ENCODE measurements at regions not wholly inside any gene's neighbourhood (a gene's known extent, or its start where the extent isn't known, plus 50 kb on each side); places are given as distances from the start of the nearest gene placed in this dataset.

DNA sequence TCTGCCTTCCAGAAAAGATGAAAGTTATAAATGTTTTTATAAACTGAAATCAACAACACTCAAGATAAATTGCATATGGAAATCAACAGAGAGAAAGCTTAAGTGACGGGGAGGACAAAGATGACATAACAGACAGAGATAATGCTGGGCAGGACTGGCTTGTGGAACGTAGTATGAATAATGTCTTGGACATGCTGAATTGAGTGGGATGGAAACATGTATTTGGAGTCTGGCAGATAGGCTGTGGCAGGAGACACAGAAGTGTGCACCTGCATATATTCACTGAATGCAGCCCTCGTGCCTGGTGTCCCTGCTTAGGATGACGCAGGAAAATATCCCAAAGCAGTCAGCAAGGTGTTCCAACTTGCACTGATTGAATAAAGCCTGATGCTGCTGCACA is 318.2 kb downstream of the CBLN2 start:
- no peak for TF ChIP-seq FOSL2 (IDR thresholded peaks at IDR 0.05)
- no peak for TF ChIP-seq FOSL2 (CRISPR knock-in tag; IDR thresholded peaks at IDR 0.05)
- no peak for TF ChIP-seq RAD21 (conservative IDR thresholded peaks at IDR 0.05 in 1 of 2, IDR thresholded peaks at IDR 0.05 in 1 of 2)
- no peak for TF ChIP-seq ZNF302 (CRISPR knock-in tag; IDR thresholded peaks at IDR 0.05)
- no peak for TF ChIP-seq EP300 (IDR thresholded peaks at IDR 0.05)
- TF ChIP-seq, protein P1, sequence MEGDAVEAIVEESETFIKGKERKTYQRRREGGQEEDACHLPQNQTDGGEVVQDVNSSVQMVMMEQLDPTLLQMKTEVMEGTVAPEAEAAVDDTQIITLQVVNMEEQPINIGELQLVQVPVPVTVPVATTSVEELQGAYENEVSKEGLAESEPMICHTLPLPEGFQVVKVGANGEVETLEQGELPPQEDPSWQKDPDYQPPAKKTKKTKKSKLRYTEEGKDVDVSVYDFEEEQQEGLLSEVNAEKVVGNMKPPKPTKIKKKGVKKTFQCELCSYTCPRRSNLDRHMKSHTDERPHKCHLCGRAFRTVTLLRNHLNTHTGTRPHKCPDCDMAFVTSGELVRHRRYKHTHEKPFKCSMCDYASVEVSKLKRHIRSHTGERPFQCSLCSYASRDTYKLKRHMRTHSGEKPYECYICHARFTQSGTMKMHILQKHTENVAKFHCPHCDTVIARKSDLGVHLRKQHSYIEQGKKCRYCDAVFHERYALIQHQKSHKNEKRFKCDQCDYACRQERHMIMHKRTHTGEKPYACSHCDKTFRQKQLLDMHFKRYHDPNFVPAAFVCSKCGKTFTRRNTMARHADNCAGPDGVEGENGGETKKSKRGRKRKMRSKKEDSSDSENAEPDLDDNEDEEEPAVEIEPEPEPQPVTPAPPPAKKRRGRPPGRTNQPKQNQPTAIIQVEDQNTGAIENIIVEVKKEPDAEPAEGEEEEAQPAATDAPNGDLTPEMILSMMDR (IDR thresholded peaks at IDR 0.05): no peak
- no peak for TF ChIP-seq SMC3 (IDR thresholded peaks at IDR 0.05)
